Loucy (cell line): ENCODE measurements at regions not wholly inside any gene's neighbourhood (a gene's known extent, or its start where the extent isn't known, plus 50 kb on each side); places are given as distances from the start of the nearest gene placed in this dataset.
"Not testable (repeated sequence)": the region's sequence is repeated elsewhere in the genome, so short reads cannot be mapped to it uniquely, and the experiment has no call there.

Source experiments
- H2AFZ ChIP-seq: fragments of 200-600 bp; sonication (generic); 2 replicates; pipeline ENCODE4 v1.6.0; 2016; ENCODE audit warnings: antibody characterized with exemption, mild to moderate bottlenecking, low read length, moderate library complexity
- H3F3A ChIP-seq: fragments of 200-600 bp; 2 replicates; pipeline ENCODE4 v1.6.0; 2016; ENCODE audit warnings: antibody characterized with exemption, low read depth, mild to moderate bottlenecking
- H3K27me3 ChIP-seq: fragments of 200-600 bp; sonication (generic); 2 replicates; pipeline ENCODE4 v1.6.1; 2014; ENCODE audit warnings: low read length, mild to moderate bottlenecking; ENCODE audit not compliant: insufficient read depth, poor library complexity, severe bottlenecking
- H3K36me3 ChIP-seq: fragments of 200-600 bp; sonication (generic); 2 replicates; pipeline ENCODE4 v1.6.1; 2016; ENCODE audit warnings: low read length; ENCODE audit not compliant: insufficient read depth
- H3K4me1 ChIP-seq: fragments of 200-600 bp; sonication (generic); 2 replicates; pipeline ENCODE4 v1.5.1; 2014; ENCODE audit warnings: low read length, mild to moderate bottlenecking; ENCODE audit not compliant: insufficient read depth, poor library complexity, severe bottlenecking
- H3K4me2 ChIP-seq: fragments of 200-600 bp; sonication (generic); 2 replicates; pipeline ENCODE4 v1.6.0; 2014; ENCODE audit warnings: antibody characterized with exemption, low read length, low read depth, mild to moderate bottlenecking; ENCODE audit not compliant: poor library complexity, severe bottlenecking
- H3K4me3 ChIP-seq: fragments of 200-600 bp; sonication (generic); 2 replicates; pipeline ENCODE4 v1.5.1; 2014; ENCODE audit warnings: low read length, mild to moderate bottlenecking, mixed read lengths; ENCODE audit not compliant: poor library complexity, severe bottlenecking
- H3K79me2 ChIP-seq: fragments of 200-600 bp; sonication (generic); 2 replicates; pipeline ENCODE4 v1.6.1; 2014; ENCODE audit warnings: low read length; ENCODE audit not compliant: insufficient read depth
- H3K9ac ChIP-seq: fragments of 200-600 bp; sonication (generic); 2 replicates; pipeline ENCODE4 v1.6.0; 2014; ENCODE audit warnings: mild to moderate bottlenecking, low read depth, low read length, moderate library complexity; ENCODE audit not compliant: poor library complexity, severe bottlenecking
- H3K9me2 ChIP-seq: fragments of 200-600 bp; sonication (generic); replicated peaks from 2 replicates; pipeline ENCODE4 v1.6.1; 2016; ENCODE audit warnings: low read depth, low read length, mixed read lengths
- H3K9me3 ChIP-seq: fragments of 200-600 bp; sonication (generic); 2 replicates; pipeline ENCODE4 v1.6.1; 2014; ENCODE audit warnings: mild to moderate bottlenecking, antibody characterized with exemption, low read length, low read depth; ENCODE audit not compliant: insufficient read depth
- H4K20me1 ChIP-seq: fragments of 200-600 bp; sonication (generic); 2 replicates; pipeline ENCODE4 v1.6.0; 2014; ENCODE audit warnings: antibody characterized with exemption, low read length, mild to moderate bottlenecking; ENCODE audit not compliant: insufficient read depth, poor library complexity, severe bottlenecking
- EZH2phosphoT487 ChIP-seq: fragments of 200-600 bp; IDR thresholded peaks from 2 replicates; pipeline ENCODE4 v1.6.1; 2018; ENCODE audit warnings: antibody characterized with exemption, mild to moderate bottlenecking, moderate library complexity, borderline replicate concordance
- TF ChIP-seq, protein P1 (sequence below): fragments of 200-600 bp; sonication (generic); conservative IDR thresholded peaks from 2 replicates; pipeline ENCODE4 v1.5.1; 2014; ENCODE audit warnings: mild to moderate bottlenecking, antibody characterized with exemption, low read length

GRCh38 chr2:172260336-172260735 is 157.6 kb upstream of the DLX2 start:
- no peaks in the 10 kb centered on the region for H3K79me2 ChIP-seq
- H3K9me2 ChIP-seq = no peaks in the 10 kb centered on the region
- H3F3A ChIP-seq = no peaks in the 10 kb centered on the region
- no peak overlapping the region for H3K4me2 ChIP-seq
- no peaks in the 10 kb centered on the region for H3K27me3 ChIP-seq
- H2AFZ ChIP-seq = no peak overlapping the region
- H3K9me3 ChIP-seq = no peaks in the 10 kb centered on the region
- TF ChIP-seq, protein P1, sequence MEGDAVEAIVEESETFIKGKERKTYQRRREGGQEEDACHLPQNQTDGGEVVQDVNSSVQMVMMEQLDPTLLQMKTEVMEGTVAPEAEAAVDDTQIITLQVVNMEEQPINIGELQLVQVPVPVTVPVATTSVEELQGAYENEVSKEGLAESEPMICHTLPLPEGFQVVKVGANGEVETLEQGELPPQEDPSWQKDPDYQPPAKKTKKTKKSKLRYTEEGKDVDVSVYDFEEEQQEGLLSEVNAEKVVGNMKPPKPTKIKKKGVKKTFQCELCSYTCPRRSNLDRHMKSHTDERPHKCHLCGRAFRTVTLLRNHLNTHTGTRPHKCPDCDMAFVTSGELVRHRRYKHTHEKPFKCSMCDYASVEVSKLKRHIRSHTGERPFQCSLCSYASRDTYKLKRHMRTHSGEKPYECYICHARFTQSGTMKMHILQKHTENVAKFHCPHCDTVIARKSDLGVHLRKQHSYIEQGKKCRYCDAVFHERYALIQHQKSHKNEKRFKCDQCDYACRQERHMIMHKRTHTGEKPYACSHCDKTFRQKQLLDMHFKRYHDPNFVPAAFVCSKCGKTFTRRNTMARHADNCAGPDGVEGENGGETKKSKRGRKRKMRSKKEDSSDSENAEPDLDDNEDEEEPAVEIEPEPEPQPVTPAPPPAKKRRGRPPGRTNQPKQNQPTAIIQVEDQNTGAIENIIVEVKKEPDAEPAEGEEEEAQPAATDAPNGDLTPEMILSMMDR = no peak
- no peak for TF ChIP-seq EZH2phosphoT487
- H3K4me1 ChIP-seq = no peaks in the 10 kb centered on the region
- H3K36me3 ChIP-seq = no peaks in the 10 kb centered on the region
- H4K20me1 ChIP-seq = no peaks in the 10 kb centered on the region
- H3K4me3 ChIP-seq = no peak overlapping the region
- no peak overlapping the region for H3K9ac ChIP-seq

DNA sequence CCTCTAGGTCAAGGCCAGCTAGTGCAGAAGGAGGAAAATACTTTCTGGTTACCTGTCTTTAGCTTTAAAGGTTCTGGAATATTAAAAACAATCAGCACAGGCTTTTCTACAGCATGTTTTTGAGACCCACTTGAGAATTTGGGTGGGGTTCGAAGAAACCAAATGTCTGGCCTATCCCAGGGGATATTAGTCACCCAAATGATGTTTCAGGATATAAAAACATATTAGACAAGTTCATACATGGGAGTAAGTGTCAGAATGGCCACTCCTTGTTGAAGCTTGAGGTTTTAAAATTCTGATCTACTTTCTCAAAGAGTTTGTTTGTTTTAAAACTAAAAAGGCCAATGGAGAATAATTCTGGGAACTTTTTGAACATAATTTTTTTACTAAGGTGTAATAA is 158.6 kb upstream of the DLX2 start:
- H3F3A ChIP-seq = no peaks in the 10 kb centered on the region
- no peak overlapping the region for H2AFZ ChIP-seq
- no peaks in the 10 kb centered on the region for H3K79me2 ChIP-seq
- TF ChIP-seq, protein P1 = no peak
- TF ChIP-seq EZH2phosphoT487 = no peak
- no peaks in the 10 kb centered on the region for H3K9me2 ChIP-seq
- H3K4me2 ChIP-seq = no peak overlapping the region
- no peaks in the 10 kb centered on the region for H3K36me3 ChIP-seq
- H3K9me3 ChIP-seq = no peaks in the 10 kb centered on the region
- no peak overlapping the region for H3K4me3 ChIP-seq
- H4K20me1 ChIP-seq = no peaks in the 10 kb centered on the region
- no peak overlapping the region for H3K9ac ChIP-seq
- H3K27me3 ChIP-seq = no peaks in the 10 kb centered on the region
- H3K4me1 ChIP-seq = no peaks in the 10 kb centered on the region

DNA sequence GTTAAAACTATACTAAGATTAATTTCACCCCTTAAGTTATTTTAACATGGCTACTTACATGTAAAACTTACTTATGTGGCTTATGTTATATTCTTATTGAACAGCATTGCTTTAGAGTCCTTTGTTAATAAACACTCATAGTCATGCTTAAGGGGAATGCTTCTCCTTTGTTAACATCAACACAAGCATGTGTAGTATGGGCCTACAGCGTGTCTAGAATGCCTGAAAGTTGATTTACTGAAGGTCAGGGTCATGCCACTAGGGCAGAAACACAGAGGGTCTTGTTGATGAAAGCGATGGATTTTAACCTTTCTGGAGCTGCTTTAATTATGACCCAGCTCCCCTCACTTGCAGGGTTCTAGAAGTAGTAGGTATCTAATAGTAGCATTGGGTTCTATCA is 159.8 kb upstream of the DLX2 start:
- H3K4me3 ChIP-seq = no peak overlapping the region
- no peaks in the 10 kb centered on the region for H3K79me2 ChIP-seq
- no peak overlapping the region for H2AFZ ChIP-seq
- no peaks in the 10 kb centered on the region for H3K9me2 ChIP-seq
- no peak overlapping the region for H3K9ac ChIP-seq
- no peaks in the 10 kb centered on the region for H3K4me1 ChIP-seq
- H3K9me3 ChIP-seq = no peaks in the 10 kb centered on the region
- no peak overlapping the region for H3K4me2 ChIP-seq
- no peaks in the 10 kb centered on the region for H4K20me1 ChIP-seq
- no peaks in the 10 kb centered on the region for H3F3A ChIP-seq
- TF ChIP-seq, protein P1 = no peak
- TF ChIP-seq EZH2phosphoT487 = no peak
- H3K27me3 ChIP-seq = no peaks in the 10 kb centered on the region
- no peaks in the 10 kb centered on the region for H3K36me3 ChIP-seq

GRCh38 chr2:172264820-172265219 is 162.1 kb upstream of the DLX2 start:
- H3K9ac ChIP-seq, H3K4me1 ChIP-seq, H3K79me2 ChIP-seq, H3K36me3 ChIP-seq, H3K9me2 ChIP-seq, H2AFZ ChIP-seq, H3K9me3 ChIP-seq, H3F3A ChIP-seq, H4K20me1 ChIP-seq, H3K4me2 ChIP-seq, H3K27me3 ChIP-seq, H3K4me3 ChIP-seq: not testable (repeated sequence)

GRCh38 chr2:172269507-172270244 is 157.7 kb upstream of the ITGA6 start:
- not testable (repeated sequence) for H3K27me3 ChIP-seq, H3K4me2 ChIP-seq, H3K36me3 ChIP-seq, H3K79me2 ChIP-seq, H3K4me3 ChIP-seq, H3F3A ChIP-seq, H3K9me3 ChIP-seq, H4K20me1 ChIP-seq, H3K9me2 ChIP-seq
- Histone ChIP-seq H3K4me1 (peaks cover 23% of the 10 kb centered on the region), H2AFZ (peak overlapping the region; percentile 42; the same call in 1 of the 2 replicates), H3K9ac (peak overlapping the region; percentile 7)
